ENCODE measurements at regions not wholly inside any gene's neighbourhood (a gene's known extent, or its start where the extent isn't known, plus 50 kb on each side); places are given as distances from the start of the nearest gene placed in this dataset.
"Not testable (repeated sequence)": the region's sequence is repeated elsewhere in the genome, so short reads cannot be mapped to it uniquely, and the experiment has no call there.

DNA sequence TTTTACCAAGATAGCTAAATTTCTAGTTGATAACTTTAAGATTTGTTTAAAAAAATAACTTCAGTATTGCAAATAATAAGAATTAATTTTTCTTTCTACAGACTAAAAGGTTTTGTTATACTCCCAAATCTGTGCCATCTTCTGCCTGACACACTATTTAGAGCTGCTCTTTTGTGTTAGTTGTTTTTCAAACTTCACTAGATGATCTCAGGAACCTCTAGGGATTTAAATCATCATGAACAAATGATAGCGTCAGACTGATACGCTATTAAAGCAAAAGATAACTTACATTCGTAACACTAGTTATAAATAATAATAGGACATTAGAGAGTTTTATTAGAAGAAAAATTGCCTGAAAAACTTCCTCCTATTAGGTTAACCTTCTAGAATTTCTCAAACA lies 243.1 kb upstream of the CXADR start:
- Histone ChIP-seq H3K27ac (no peak overlapping the region), H3K27me3 (no peaks in the 10 kb centered on the region), H3K36me3 (no peaks in the 10 kb centered on the region), H3K4me1 (no peaks in the 10 kb centered on the region), H3K4me3 (replicated peaks in 1 of 3) (no peak overlapping the region), H3K9me3 (no peaks in the 10 kb centered on the region)
- WGBS, 2 donors: 74% methylated on average over 3 of the region's 3 CpGs
- intact Hi-C loops (cut with DNase I): no loop called here
- DNase-seq: no peak
- no peak for TF ChIP-seq POLR2A (IDR thresholded peaks at IDR 0.05)
- TF ChIP-seq CTCF (IDR thresholded peaks at IDR 0.05): no peak

DNA sequence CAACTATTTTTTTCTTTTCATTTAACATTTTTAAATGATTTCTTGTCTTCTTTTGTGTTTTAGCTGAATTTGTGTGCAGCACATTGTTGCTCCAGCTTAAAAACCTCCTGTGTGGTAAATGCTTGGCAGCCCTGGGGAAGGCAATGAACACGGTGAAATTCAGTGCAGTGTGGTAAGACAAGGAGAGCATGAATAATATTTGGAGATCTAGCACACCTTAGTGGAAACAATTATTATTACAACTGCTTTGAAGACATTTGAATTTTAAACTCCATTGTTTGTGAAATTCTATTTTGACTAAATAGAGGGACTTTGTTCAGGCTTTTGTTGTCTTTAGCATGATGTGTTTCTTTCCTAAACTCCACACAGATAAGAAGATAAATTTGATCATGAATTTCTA lies 242.6 kb upstream of the CXADR start:
- no peak overlapping the region for H3K4me3 ChIP-seq (replicated peaks in 1 of 3)
- intact Hi-C loops (cut with DNase I): no loop called here
- H3K9me3 ChIP-seq: no peaks in the 10 kb centered on the region
- no peaks in the 10 kb centered on the region for H3K36me3 ChIP-seq
- DNase-seq: peak; percentile 24 to 41
- H3K4me1 ChIP-seq: no peaks in the 10 kb centered on the region
- no peaks in the 10 kb centered on the region for H3K27me3 ChIP-seq
- TF ChIP-seq CTCF (IDR thresholded peaks at IDR 0.05) (peak in 5 of 6 experiments; percentile 21 to 71 (median 55)), POLR2A (IDR thresholded peaks at IDR 0.05) (no peak)
- no peak overlapping the region for H3K27ac ChIP-seq
- WGBS, 2 donors: 0 to 2% methylated on average over 1 of the region's 1 CpG

DNA sequence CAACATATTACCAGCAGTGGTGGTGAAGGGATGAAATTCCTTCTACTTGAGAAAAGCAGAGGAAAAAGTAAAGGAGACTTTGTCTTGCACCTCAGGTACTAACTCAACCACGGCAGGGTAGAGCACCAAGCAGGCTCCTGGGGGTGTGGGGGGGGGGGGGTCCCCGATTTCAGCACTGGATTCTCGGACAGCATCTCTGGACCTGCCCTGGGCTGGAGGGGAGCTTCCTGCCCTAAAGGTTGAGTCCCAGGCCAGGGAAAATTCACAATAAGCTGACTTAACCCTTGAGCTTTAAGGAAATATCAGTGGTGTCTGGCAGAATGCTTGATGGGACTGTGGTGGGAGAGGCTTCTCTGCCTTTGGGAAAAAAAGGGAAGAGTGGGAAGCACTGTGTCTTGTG lies 233.2 kb upstream of the CXADR start:
- 88 to 90% methylated on average over 2 to 3 of the region's 3 CpGs for WGBS, 2 donors
- no peaks in the 10 kb centered on the region for H3K9me3 ChIP-seq
- intact Hi-C loops (cut with DNase I): no loop called here
- DNase-seq: no peak
- H3K27me3 ChIP-seq: no peaks in the 10 kb centered on the region
- H3K27ac ChIP-seq: no peak overlapping the region
- no peaks in the 10 kb centered on the region for H3K36me3 ChIP-seq
- H3K4me3 ChIP-seq (replicated peaks in 1 of 3): no peak overlapping the region
- no peaks in the 10 kb centered on the region for H3K4me1 ChIP-seq
- no peak for TF ChIP-seq CTCF (IDR thresholded peaks at IDR 0.05)
- TF ChIP-seq POLR2A (IDR thresholded peaks at IDR 0.05): no peak

GRCh38 chr21:17293016-17293562 lies 219.8 kb upstream of the CXADR start:
- DNase-seq; H3K27ac ChIP-seq; intact Hi-C loops (cut with DNase I); H3K9me3 ChIP-seq; H3K27me3 ChIP-seq; H3K4me1 ChIP-seq; H3K36me3 ChIP-seq; H3K4me3 ChIP-seq (replicated peaks in 1 of 3): not testable (repeated sequence)
- 90% methylated on average over 10 to 11 of the region's 11 CpGs for WGBS, 2 donors

DNA sequence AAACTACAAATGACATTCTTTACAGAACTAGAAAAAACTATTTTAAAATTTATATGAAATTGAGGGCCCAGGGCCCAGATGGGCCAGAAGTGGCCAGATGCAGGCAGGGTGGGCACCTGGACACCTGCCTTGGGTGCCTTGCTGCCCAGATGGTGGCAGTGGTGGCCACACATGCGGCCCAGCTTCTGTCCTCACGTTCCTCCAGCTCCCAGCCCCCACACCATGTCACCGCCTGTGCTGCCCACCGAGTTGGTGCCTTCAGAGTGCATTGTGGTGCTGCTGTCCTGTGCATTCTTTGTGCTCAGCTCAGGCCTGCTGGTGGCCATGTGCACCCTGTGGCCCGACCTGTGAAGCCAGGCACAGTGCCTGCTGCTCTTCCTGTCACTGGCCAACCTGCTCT lies 216.8 kb upstream of the CXADR start:
- no peak for DNase-seq
- TF ChIP-seq CTCF (IDR thresholded peaks at IDR 0.05) (no peak), POLR2A (IDR thresholded peaks at IDR 0.05) (no peak)
- intact Hi-C loops (cut with DNase I): no loop called here

DNA sequence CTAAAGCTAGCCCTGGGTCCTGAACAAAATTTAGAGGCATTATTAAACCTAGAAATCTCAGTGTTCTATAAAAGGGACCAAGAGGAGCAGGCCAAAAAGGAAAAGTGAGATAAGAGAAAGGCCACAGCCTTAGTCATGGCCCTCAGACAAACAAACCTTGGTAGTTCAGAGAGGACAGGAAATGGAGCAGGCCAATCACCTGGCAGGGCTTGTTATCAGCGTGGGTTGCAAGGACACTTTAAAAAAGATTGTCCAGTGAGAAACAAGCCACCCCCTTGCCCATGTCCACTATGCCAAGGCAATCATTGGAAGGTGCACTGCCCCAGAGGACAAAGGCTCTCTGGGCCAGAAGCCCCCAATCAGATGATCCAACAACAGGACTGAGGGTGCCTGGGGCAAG lies 213.3 kb upstream of the CXADR start:
- H3K27ac ChIP-seq; DNase-seq; H3K36me3 ChIP-seq; intact Hi-C loops (cut with DNase I); H3K9me3 ChIP-seq; H3K27me3 ChIP-seq; H3K4me1 ChIP-seq; H3K4me3 ChIP-seq (replicated peaks in 1 of 3): not testable (repeated sequence)
- 75 to 87% methylated on average over 1 of the region's 1 CpG for WGBS, 2 donors

More for the DNA sequence above, 216.8 kb upstream of the CXADR start:
- no peak overlapping the region for H3K4me3 ChIP-seq (replicated peaks in 1 of 3)
- 72 to 78% methylated on average over 5 of the region's 5 CpGs for WGBS, 2 donors
- H3K27ac ChIP-seq: no peak overlapping the region
- H3K27me3 ChIP-seq: no peaks in the 10 kb centered on the region
- H3K9me3 ChIP-seq: no peaks in the 10 kb centered on the region
- H3K4me1 ChIP-seq: no peaks in the 10 kb centered on the region
- H3K36me3 ChIP-seq: no peaks in the 10 kb centered on the region

DNA sequence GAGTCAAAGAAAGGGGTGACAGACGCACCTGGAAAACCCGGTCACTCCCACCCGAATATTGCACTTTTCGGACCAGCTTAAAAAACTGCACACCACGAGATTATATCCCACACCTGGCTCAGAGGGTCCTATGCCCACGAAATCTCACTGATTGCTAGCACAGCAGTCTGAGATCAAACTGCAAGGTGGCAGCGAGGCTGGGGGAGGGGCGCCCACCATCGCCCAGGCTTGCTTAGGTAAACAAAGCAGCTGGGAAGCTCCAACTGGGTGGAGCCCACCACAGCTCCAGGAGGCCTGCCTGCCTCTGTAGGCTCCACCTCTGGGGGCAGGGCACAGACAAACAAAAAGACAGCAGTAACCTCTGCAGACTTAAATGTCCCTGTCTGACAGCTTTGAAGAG lies 185.1 kb upstream of the CXADR start:
- WGBS, 2 donors: 81 to 90% methylated on average over 6 to 9 of the region's 9 CpGs
- H3K36me3 ChIP-seq; intact Hi-C loops (cut with DNase I); H3K4me3 ChIP-seq (replicated peaks in 1 of 3); H3K27ac ChIP-seq; H3K27me3 ChIP-seq; DNase-seq; H3K4me1 ChIP-seq; H3K9me3 ChIP-seq: not testable (repeated sequence)
